HG03139 (cell line): ENCODE measurements at regions not wholly inside any gene's neighbourhood (a gene's known extent, or its start where the extent isn't known, plus 50 kb on each side); places are given as distances from the start of the nearest gene placed in this dataset.

ENCODE experiments used
- ATAC-seq: cut with Tn5 transposase; IDR thresholded peaks from one replicate; pipeline ENCODE4 v1.9.1; 2021; ENCODE audit not compliant: unreplicated experiment

DNA sequence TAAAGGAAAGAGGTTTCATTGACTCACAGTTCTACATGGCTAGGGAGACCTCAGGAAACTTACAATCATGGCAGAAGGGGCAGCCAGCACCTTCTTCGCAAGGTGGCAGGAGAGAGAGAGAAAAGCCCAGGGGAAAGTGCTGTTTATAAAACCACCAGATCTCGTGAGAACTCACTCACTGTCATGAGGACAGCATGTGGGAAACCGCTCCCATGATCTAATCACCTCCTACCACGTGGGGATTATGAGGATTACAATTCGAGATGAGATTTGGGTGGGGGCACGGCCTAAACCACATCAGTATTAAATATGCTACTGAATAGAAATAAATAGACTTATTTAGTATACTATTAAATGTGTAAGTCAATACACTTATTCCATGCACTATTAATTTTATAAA, 70.6 kb upstream of the TCF21 start:
- no peak for ATAC-seq

DNA sequence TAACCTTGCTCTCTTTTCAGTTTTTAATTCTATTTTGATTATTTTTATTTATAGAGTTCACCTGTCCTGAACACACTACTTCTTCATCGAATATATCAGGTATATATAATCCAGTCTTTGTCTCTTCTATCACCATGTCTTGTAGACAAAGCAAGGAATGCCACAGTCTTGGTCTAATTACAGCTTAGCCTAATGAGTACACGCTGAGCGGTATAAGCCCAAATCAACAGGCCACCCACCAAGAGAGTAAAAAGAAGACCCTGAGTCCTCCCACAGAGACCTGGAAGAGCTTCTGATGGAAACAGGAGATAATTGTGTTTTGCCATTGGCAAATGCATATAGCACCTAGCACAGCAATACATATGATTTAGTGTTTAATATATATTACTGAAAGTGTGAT, 68.7 kb upstream of the TCF21 start:
- ATAC-seq: no peak

DNA sequence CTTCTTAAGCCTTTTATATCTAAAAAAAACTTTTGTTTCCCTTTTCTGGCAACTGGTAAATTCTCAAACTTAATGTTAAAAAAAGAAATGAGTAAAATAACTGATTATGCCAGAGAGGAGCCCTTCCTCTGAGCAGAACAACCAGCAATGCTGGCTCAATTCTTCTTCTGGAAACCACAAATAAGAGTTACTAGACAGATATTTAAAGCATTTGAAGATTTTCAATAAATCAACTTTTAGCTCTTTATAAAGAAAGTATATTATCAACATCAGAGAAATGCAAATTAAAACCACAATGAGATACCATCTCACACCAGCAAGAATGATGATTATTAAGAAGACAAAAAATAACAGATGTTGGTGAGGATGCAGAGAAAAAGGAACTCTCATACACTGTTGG, 61.1 kb upstream of the TCF21 start:
- no peak for ATAC-seq

DNA sequence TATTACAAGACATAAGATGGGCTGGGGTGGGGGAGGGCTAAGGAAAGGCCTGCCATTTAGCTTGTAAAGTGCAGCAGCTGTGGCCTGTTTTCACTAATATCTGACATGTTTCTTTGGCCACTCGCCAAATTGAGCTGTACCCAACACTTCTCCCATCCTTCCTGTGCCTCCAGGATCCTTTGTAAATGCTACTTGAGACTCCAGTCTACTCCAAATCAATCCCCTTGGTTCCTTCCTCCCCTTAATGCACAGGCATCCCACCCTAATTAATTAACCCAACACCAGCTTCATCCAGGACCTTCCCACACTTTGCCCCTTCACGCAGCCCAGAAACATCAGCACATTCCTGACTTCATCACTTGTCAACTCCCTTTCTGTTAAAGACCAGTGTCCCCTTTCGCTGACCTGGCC, 55.0 kb upstream of the TCF21 start:
- ATAC-seq: no peak

DNA sequence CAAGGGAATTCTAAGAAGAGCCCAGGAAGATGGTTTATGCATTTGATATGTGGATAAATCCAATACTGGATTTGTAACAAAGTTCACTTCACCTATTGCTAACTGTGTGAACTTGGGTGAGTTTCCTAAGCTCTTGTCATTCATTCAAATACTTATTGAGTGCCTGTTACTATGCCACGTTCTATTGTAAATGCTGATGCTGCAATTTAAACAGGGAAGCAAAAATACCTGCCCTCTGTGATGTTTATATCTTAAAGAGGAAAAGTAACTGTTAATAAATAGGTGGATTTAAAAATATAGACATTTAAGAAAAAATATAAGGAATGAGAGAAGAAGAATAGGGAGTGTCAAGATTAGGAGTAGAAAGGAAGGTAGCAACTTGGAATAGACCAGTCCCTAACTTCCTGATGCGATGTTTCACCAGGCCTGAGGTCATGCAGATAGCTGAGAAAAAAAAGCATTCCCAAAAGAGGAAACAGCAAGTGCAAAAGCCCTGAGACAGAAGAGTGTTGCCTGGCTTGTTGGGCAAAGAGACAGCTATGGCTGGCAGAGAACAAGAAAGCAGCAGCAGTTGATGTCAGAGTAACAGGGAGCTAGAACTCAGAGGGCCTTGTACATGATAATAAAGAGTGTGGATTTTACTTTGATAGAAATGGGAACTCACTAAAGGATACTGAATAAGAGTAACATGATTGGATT, 54.3 kb upstream of the TCF21 start:
- ATAC-seq: no peak

DNA sequence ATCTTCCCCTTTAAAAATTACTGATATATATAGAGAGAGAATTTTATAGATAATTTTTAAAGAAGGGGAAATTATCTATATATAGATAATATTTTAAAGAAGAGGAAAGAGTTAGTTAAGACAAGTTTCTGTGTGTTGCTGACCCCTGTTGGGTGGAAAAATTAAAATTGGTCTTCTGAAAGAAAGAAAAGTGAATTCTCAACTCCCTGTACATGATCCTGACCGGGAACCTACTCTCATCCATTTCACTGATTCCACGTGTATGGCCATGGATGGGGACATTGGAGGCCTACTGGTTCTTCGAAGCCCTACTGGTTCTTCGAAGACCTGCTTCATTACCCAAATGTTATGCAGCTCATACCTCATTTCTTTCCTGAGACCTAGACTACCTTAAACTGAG, 53.0 kb upstream of the TCF21 start:
- ATAC-seq: no peak

DNA sequence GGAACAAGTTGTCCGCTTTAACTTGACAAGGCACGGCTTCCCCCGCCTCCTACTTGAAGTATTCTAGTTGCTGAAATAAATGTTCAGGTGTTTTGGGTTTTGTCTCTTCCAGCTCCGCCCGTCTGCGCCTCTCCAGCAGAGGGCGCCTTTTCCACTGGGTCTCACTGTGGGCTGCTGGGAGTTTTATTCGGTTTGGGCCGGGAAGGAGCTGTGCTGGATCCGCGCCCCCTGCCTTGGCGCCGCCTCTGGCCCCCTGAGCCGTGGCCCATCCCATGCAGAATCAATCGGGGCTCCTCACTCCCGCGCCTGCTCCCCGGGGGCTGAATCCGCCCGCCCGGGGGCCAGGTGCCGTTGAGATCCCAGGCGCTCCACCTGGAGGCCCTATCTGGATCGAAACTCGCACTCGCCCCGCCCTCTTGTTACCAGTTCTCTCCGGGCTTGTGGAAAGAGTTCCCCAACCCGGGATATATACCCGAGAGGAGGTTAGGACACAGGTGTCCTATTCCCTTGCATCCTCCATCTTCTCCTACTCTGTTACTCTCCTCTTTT, 51.0 kb upstream of the TCF21 start:
- ATAC-seq: peak; percentile 84
